CMK (cell line): ENCODE measurements at regions not wholly inside any gene's neighbourhood (a gene's known extent, or its start where the extent isn't known, plus 50 kb on each side); places are given as distances from the start of the nearest gene placed in this dataset.
"Not testable (repeated sequence)": the region's sequence is repeated elsewhere in the genome, so short reads cannot be mapped to it uniquely, and the experiment has no call there.

ENCODE experiments used
- DNase-seq: peaks from one replicate; pipeline ENCODE4 v3.0.0-alpha.2; 2010; ENCODE audit warnings: low read depth

DNA sequence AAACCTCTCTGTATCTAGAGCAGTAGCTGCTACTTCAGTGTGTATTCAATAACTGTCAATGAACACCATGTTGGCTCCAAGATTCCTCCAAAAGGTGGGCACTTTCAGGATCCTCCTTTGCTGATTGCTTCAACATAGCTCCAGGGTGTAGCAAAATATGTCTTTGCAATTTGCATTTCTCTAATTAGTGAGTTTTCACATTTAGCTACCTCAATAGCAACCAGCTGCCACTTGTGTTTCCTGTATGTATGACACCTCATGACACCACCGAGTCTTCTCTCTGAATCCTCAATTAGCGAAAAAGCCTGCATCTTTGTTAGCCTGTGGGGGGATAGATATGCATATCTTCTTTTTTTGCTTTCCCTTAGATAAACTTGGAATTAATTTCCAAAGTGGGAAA, 898.3 kb upstream of the FAT3 start:
- DNase-seq = no peak

DNA sequence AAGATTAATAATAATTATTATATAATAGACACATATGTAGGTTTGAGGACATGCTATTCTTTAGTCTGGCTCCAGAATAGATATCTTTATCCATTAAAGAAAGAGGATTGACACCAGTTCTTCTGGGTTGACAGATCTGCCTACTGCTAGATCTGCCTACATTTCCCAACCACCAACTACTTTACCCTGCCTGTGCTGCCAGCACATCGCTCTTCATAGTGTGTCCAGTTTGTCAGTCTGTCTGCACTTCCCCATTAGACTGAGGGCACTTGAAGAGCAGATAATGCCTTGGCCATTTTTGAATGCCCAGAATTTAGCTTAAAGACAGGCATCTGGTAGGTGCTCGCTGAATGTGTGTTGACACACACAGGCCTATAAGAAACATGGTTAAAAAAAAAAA, 910.1 kb upstream of the FAT3 start:
- no peak for DNase-seq

DNA sequence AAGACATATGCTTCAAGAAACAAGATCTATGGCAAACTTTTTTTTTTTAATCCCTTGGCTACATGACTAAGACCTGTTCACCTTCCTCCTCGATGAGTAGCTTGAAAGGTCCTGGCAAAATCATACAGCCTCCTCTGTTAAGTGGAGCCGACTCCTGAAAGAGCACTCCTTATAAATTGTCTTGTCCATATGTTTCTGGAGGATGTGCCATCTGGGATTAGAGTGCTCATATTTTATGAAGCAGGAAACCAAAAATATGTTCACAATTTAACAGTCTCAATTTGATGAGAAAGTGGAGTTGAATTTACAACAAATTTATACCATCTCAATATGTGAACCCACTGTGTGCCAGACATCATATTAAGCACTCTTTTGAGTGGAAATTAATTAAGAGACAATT, 912.1 kb upstream of the FAT3 start:
- no peak for DNase-seq

DNA sequence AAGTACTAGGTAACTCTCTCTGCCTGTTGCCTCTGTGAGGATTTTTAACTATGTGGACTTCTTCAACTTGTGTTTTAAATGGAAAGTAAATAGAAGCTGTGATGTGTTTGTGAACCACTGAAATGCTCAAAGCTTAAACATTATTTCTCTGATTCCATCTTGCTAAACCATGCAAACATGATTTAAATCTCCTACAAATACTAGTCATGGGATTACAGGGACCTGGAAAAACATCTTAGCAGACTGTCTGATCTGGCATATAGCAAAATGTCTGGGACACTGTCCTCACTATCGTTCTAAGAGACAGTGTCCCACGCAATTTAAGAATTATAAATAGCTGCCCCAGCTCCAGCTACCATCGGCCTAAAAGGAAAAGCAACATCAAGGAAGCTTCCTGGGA, 914.5 kb upstream of the FAT3 start:
- DNase-seq = no peak

DNA sequence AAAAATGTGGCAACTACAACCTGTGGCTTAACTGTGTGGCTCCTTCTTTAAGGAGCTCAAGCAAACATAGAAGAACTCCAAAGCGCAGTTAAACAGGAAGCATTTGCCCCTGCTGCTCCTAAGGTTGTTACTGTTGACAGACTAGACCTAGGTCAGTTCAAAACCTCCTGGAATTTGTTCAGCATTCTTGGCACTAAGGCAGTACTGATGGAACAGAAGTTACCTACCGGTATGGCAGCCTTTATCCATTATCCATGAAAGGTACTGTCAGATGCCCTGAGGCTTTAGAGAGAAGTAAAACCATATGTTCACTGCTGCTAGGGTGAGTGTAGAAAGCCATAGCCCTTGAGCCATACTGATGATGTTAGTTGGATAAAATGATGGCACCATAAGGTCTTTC, 916.5 kb upstream of the FAT3 start:
- no peak for DNase-seq

DNA sequence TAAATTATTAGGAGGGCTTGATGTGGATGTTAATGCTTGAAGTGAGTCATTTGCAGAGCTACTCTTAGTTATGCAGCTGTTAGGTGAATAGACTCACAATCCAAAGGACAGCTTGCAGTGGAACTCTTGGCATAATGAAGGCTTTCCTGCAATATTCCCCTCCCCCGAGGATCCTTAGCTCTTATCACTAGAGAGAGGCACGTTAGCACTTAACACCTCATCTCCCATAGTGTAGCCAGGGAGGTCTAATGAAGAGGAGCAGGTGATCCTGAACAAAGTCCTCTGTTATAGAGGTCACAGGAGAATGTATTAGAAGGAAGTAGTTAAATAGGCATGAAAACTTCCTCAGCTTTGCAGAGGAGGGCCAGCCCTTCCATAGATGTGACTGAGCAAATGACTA, 919.2 kb upstream of the FAT3 start:
- no peak for DNase-seq

DNA sequence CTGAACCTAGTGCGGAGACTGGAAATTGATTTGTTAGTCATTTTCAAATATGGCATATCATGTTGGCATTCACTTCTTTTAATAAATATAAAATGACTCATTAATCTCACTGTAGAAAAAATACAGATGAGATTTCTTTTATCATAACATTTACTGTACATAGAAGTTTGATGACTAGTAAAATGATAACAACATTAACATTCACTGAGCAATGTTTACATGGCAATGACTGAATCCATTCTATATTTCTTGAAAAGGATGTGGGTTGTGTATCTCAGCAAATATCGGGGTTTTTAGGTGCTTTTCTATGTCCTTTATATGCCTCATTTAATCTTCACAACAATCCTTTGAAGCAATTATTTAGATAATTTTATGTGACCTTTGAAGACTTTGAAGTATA, 920.9 kb upstream of the FAT3 start:
- DNase-seq = no peak

DNA sequence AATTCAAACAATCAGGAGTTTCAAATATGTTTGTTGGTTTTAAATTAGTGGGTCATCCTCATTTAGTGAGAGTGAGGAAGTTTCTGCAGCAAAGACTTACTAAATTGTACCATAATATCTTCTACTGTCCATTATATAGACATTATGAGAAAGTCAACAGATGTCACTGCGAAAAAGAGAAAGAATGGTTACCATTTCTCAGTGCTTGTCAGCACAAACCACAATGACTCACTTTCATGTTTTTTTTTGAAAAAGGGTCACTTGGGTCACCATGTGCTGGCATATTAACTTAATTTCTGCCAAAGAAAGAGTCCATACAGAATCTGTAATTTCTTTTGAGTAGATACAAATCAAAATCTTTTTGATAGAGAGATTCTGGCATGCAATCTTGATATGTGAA, 924.6 kb upstream of the FAT3 start:
- DNase-seq = no peak

DNA sequence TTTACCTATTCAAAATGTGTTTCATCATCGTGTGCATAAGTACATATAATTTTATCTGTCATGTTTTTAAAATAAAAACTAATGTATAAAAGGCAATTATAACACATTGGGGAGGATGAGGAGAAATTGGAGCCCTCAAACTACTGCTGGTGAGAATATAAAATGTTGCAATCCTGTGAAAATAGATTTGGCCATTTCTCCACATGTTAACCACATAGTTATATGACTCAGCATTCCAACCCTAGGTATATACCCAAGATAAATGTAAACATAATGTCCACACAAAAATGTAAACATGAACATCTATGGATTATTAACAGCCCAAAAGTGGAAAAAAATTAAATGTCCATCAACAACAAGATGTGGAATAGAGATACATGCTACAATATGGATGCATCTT, 928.0 kb upstream of the FAT3 start:
- DNase-seq = no peak

DNA sequence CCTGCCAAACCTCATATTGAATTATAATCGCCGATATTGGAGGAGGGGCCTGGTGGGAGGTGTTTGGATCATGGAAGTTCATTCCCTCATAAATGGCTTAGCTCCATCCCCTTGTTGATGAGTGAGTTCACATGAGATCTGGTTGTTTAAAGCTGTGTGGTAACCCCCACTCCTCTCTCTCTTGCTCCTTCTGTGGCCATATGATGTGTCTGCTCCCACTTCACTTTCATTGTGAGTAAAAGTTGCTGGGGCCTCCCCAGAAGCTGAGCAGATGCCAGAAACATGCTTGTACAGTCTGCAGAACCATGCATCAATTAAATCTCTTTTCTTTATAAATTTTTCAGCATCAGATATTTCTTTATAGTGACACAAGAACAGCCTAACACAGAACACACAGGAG, 929.0 kb upstream of the FAT3 start:
- DNase-seq = no peak

DNA sequence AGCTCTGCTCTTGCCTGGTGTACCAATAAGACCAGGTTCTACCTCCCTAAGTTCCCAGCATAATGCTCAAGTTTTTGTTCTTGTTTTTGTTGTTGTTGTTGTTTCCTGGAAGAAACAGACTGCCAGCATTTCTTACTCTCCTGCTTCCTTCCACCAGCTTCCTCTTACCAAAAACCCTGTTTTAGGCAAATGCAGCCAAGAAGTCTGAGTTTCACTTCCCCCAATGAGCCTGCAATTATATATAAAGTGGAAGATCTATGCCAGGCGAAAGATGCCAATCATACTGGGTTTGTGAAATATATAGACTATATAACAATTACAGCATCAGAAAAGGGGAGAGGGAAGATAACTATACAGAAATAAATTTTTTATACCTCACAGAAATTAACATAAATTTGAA, 931.5 kb upstream of the FAT3 start:
- no peak for DNase-seq

DNA sequence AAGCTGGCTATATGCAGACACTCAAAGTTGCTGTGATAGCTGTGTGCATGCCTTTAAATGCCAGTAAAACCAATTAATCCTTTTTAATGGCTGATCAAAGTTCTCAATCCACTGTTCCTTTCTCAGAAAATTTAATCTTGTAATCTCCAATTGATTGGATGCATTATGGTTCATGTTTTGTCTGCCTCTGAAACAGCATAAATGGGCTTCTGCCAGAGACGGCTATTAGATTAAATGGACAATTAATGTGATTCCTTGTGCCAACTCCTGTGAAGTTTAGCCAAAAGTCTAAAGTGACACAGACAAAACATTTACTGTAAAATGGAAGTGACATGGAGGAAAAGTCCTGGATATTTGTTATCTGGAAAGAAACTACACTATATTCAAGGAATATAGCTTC, 952.5 kb upstream of the FAT3 start:
- DNase-seq = no peak

DNA sequence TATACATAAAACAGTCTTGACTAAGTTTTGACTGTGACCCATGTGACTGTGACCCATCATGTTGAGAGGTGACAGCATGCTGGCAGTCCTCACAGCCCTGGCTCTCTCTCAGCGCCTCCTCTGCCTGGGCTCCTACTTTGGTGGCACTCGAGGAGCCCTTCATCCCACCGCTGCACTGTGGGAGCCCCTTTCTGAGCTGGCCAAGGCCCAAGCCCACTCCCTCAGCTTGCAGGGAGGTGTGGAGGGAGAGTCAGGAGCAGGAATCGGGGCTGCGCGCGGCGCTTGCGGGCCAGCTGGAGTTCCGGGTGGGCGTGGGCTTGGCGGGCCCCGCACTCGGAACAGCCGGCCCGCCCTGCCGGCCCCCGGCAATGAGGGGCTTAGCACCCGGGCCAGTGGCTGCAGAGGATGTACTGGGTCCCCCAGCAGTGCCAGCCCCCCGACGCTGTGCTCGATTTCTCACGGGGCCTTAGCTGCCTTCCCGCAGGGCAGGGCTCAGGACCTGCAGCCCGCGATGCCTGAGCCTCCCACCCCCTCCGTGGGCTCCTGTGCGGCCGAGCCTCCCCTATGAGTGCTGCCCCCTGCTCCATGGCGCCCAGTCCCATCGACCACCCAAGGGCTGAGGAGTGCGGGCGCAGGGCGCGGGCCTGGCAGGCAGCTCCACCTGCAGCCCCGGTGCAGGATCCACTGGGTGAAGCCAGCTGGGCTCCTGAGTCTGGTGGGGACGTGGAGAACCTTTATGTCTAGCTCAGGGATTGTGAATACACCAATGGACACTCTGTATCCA, 955.9 kb upstream of the FAT3 start:
- not testable (repeated sequence) for DNase-seq

DNA sequence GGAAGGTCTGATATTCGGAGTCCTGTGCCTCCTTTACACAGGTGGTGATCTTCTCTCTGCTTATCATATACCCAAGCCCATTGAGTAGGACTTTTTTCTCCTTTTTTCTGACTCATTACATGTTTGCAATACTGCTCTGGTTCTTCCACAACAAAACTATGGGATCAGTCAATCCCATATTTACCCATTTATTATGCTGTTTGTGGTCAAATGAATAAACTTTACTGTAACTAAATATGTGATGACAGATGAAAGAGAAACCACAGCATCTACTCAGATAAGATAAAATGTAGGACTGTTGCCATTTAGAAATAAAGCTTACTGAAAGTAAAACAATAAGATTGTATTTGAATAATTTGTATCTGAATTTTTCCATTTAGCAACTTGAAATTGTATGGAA, 958.7 kb upstream of the FAT3 start:
- DNase-seq = no peak

DNA sequence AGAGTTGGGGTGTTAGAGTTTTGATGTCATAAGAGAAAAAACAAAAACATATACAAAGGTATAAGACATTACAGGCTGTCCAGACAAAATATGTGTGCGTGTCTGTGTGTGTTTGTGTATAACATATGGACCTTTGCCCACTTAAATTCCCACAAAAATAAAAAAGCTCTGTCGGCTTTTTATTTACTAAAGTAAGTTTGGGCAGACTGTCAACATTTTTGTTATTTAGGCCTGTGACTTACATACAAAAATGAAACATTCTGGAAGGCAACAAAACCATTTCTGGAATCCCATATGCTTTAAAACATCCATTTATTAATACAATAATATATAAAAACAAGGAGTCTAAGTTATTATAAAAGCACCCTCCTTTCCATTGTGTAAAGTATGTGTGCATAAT, 960.1 kb upstream of the FAT3 start:
- DNase-seq = no peak

DNA sequence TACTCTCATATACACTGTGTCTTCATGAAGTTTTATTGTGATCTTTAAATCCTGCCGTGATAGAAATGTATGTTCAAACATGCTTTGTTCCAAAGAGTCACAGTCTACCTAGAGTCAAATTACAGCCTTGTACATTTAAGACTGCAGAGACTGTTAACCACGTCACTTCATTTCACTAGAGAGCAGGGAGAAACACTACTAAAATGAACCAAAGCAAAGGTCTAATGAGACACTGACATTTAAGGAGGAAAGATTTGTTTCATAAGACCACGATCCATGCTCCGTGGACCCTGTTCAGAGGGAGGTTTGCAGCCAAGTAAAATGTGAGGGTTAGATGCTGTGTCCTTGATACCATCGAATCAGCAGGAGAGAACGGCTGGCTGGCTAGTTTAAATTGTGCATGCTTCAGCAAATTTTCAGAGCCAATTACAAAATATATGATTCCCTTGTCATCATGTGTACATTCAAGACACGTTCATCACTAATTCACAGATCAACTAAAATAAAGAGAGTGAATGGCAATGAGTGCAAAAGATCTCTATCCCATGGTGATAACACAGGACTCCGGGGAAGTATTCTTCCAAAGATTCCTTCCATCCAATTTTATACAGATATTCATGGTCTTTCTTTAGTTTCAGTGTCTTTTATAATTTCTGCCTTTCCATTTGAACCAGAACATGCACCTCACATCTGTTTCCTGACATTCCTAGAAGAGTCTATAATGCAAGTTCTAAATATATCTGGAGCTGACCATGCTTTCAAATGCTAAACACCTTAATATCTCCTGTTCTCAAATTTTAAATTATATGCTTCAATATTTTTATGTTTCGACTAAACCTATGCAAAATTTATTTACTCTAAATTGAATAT, 960.9 kb upstream of the FAT3 start:
- DNase-seq = no peak

DNA sequence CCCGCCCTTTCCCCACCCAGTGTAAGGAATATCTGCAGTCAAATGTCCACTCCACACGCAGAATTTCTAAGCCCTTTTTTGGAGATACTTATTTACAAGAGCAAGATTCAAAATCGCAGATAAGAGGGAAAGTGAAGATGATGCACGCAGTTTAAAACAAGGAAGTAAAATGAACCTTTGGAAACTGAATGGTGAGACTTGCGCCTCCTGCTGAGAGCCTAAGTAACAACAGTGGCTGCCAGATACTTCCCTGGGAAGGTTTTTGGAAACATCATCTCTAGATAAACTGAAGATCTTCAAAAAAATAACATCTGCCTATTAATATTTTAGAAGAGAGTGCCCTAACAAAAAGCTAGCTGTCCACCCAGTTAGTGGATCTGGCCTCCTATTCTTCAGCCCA, 963.1 kb upstream of the FAT3 start:
- no peak for DNase-seq

DNA sequence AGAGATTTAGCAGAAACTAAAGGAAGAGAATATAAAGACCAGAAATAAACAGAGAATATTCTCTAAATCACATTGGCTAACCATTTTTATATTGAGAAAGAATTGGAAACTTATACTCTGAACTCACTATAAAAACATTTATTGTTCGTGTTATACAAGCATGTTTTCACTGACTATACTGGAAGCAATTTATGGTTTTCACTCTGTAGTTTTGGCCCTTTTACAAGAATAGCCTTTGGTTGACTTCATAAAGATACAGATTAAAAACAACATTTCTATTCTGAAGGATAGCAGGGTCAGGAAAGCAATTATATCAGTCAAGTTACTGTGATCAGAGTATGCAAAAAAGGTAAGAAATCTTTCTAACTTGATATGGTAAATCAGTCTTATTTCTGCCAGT, 965.7 kb upstream of the FAT3 start:
- no peak for DNase-seq

DNA sequence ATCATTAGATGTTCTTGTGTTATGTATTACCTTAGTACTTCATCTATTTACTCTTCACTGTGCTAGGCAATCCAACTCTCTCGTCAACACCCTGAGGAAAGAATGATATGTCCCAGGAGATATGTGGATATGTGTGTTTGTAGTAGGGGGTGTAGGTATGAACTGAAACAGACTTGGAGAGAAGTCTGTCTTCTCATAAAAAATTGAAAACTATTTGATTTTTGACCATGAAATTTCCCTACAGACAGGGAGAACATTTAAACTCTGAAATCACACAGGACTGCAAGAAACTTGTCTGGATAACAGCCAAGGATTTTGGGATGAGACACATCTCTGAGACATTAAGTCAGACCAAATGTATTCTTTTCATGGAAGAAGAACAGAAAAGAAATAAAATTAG, 967.0 kb upstream of the FAT3 start:
- DNase-seq = no peak

DNA sequence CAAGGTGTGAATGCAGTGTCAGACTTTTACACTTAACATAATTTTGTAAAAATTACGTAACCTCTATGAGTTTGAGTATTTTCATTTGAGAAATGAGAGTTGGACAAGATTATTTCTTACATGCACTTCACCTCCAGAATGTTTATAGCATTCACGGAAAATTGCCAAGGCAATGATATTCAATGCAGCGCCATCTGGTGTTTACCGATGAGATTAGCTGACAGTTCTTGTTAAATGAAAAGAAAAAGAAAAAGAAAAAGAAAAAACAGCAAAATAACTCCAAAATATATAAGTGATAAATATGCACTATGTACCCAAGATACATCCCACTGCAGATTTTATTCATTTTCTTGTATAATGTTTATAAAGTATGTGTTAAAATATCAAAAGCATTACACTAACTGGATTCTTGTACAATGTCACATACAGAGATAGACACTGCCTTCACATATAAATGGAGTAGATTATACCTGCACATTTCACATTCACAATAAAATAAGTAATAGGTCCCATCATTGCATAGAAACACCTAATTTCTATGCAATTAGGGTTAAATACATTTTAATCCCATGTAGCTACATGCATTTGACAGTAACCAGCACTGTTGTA, 976.3 kb upstream of the FAT3 start:
- DNase-seq = no peak

DNA sequence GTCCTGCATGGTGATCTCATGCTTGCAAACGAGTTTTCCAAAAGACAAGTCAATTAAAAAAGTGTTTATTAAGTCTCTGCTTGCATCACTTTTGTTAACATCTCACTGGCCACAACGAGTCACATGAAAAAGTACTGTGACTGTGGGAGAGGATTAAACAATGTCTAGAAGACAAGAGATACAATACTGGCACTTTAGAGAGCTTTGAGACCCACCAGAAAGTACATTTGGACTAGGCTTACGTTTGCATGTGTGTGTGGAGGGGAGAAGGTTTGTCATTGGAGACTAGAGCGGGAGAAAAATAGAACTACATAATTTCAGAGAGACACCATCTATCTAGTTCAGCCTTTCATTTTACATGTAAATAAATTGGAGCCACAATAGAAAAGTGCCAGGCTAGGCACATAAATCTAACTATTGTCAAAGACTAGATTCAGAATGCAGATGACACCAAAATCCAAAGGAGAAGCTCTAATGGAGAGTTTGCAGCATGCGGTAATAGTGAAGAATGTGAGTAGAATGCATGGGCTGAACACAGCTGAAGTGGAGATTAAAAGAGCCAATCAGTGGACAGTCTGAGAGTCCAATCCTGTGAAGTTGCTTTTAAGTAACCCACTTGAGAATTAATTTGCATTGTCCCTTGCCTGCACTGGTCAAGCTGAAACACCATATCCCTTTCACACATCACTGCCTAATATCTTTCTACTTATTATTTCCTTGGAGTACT, 977.4 kb upstream of the FAT3 start:
- no peak for DNase-seq

DNA sequence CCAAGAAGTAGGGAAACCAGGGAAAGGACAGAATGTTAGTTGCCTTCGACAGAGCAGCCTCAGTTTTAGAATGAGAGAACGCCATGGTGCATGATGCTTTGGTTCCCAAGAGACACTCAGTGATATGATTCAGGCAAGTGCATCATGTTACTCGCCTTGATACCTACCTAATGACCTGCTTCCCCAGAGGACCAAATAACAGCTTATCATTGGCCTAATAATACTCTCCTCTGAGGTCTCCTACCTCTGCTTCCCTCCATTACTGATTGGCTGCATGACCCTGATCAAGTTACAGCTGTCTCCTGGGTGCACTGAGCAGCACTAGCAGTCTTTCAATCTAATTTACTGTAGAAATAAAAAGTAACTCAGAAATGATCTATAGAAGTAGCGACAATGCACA, 979.7 kb upstream of the FAT3 start:
- no peak for DNase-seq

DNA sequence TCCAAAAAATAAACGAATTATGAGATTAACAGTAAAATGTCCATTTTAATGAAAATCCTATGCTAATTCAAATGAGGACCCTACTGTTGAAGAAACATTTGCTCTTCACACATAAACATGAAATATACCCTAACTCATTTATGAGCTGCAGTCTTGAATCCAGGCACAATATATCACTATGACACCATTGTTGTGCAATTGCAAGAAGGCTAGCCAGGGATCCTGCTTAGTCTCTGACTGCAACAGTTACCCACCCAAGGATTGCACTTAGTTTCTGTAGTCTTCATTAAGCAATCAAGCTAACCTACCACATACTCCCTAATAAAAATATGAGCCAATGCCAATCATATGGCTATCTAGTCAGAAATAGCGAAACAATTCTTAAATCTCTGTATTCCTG, 981.0 kb upstream of the FAT3 start:
- no peak for DNase-seq
